ENCODE measurements at regions not wholly inside any gene's neighbourhood (a gene's known extent, or its start where the extent isn't known, plus 50 kb on each side); places are given as distances from the start of the nearest gene placed in this dataset.
A peak's percentile ranks its signal among the peaks of the same experiment; 100 is the strongest.

DNA sequence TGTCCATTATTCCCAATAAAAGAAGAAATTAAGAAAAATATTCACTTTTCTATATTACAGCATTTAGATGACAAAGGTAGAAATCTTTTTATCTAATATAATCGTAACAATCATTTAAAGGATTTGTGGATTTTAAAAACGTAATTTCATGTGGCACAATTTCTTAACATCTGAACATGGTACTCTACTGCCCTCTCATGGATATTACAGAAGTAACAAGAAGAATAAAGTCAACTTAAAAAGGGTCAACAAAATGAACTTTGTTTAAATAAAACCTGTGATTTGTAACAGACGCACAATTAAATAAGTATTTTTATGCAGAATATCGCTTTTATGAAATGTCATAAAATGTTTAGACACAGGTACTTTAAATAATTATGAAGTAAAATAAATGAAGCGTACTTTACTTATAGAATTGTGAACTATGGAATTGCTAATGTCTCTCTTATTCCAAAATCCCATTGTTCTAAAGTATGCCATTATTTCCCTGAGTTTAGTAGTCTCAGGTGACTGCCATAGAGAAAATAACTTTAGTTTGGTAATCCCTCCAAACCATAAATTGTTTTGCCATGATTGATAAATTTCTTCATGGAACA lies 366.8 kb upstream of the ZNF385D start:
- no peaks in the 10 kb centered on the region for H3K79me2 ChIP-seq (ENCODE audit: control insufficient read depth, insufficient read depth, low read length)
- no peak overlapping the region for H3K27ac ChIP-seq (ENCODE audit: insufficient read depth, low read depth, low read length)
- H3K9me1 ChIP-seq (replicated peaks; ENCODE audit: control insufficient read depth, extremely low read depth, insufficient read depth, low read length): no peaks in the 10 kb centered on the region
- DNase-seq (ENCODE audit: low read depth, low spot score): peak; percentile 54
- no peak overlapping the region for H3K4me3 ChIP-seq (replicated peaks in 1 of 3; ENCODE audit: insufficient read depth in 1 of 3, low read depth in 1 of 3, low read length in 3 of 3)
- TF ChIP-seq FOS (IDR thresholded peaks at IDR 0.05; ENCODE audit: borderline replicate concordance, insufficient read depth, low read length) (no peak), EZH2 (IDR thresholded peaks at IDR 0.05; ENCODE audit: borderline replicate concordance, low read depth, low read length, severe bottlenecking) (no peak)
- TF ChIP-seq, protein P1, sequence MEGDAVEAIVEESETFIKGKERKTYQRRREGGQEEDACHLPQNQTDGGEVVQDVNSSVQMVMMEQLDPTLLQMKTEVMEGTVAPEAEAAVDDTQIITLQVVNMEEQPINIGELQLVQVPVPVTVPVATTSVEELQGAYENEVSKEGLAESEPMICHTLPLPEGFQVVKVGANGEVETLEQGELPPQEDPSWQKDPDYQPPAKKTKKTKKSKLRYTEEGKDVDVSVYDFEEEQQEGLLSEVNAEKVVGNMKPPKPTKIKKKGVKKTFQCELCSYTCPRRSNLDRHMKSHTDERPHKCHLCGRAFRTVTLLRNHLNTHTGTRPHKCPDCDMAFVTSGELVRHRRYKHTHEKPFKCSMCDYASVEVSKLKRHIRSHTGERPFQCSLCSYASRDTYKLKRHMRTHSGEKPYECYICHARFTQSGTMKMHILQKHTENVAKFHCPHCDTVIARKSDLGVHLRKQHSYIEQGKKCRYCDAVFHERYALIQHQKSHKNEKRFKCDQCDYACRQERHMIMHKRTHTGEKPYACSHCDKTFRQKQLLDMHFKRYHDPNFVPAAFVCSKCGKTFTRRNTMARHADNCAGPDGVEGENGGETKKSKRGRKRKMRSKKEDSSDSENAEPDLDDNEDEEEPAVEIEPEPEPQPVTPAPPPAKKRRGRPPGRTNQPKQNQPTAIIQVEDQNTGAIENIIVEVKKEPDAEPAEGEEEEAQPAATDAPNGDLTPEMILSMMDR (IDR thresholded peaks at IDR 0.05; ENCODE audit: extremely low read depth in 1 of 2, insufficient read depth in 1 of 2, low read depth in 1 of 2, low read length in 2 of 2): peak in 1 of 2 donors; percentile 21
- H4K20me1 ChIP-seq (replicated peaks; ENCODE audit: control insufficient read depth, extremely low read depth, insufficient read depth, low read length): no peaks in the 10 kb centered on the region
- no peaks in the 10 kb centered on the region for H3K36me3 ChIP-seq (ENCODE audit: control insufficient read depth in 2 of 2, extremely low read depth in 1 of 2, insufficient read depth in 2 of 2, low read length in 2 of 2)
- H3K9ac ChIP-seq (replicated peaks; ENCODE audit: extremely low read depth, insufficient read depth, low read length): no peak overlapping the region
- no peak overlapping the region for H2AFZ ChIP-seq (ENCODE audit: low read depth, low read length)
- no peak overlapping the region for H3K4me2 ChIP-seq (ENCODE audit: insufficient read depth, low read length)
- ChIA-PET CTCF (interaction anchor here (2.8 to 3.4 kb wide), 2 partner anchors 28 to 1892 kb away, joined by 20 to 43 read pairs; no protein-coding TSS in a partner anchor), POLR2A (no interaction called here)
- BruUV-seq (replicated peaks): no TSS peak
- intact Hi-C loops (cut with micrococcal nuclease) (loop anchor here (1.0 to 10.0 kb wide), 5 partner anchors 29 to 1891 kb away; no protein-coding TSS in a partner anchor), dilution Hi-C loops (cut with MboI; ENCODE audit: extremely low pct_ligation_motif_present, low sequenced_read_pairs) (no loop called here)
- no peaks in the 10 kb centered on the region for H3K27me3 ChIP-seq (ENCODE audit: control insufficient read depth in 2 of 2, insufficient read depth in 2 of 2, low read length in 2 of 2)
- H3K9me3 ChIP-seq (replicated peaks; ENCODE audit: control insufficient read depth, insufficient read depth, low read length): no peaks in the 10 kb centered on the region
- peaks cover 5% of the 10 kb centered on the region for H3K4me1 ChIP-seq (ENCODE audit: control insufficient read depth, extremely low read depth, insufficient read depth, low read length)
- peak; percentile 69 for FAIRE-seq

DNA sequence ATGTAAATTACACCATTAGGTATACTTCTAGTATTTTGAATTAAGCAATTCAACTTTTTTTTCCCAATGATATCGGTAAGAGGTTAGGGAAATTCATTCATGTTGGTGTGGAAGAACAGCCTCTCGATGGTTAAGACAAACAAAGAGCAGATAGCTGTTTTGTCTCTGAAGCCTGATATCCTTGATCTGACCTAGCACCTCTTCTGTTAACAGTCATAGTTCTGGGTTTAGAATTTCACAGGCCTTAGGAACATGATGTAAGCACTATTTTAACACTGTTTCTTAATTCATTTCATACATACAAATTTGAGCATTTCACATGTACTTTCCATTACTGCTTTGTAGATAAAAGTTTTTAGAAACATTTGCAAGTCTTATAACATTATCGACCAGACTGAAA lies 367.5 kb upstream of the ZNF385D start:
- BruUV-seq (replicated peaks): no TSS peak
- no peak overlapping the region for H3K9ac ChIP-seq (replicated peaks; ENCODE audit: extremely low read depth, insufficient read depth, low read length)
- H3K4me1 ChIP-seq (ENCODE audit: control insufficient read depth, extremely low read depth, insufficient read depth, low read length): peaks cover 5% of the 10 kb centered on the region
- ChIA-PET POLR2A (no interaction called here), CTCF (interaction anchor here (1.6 to 1.8 kb wide), 2 partner anchors 22 to 29 kb away, joined by 3 to 7 read pairs; no protein-coding TSS in a partner anchor)
- H3K4me3 ChIP-seq (replicated peaks in 1 of 3; ENCODE audit: insufficient read depth in 1 of 3, low read depth in 1 of 3, low read length in 3 of 3): no peak overlapping the region
- no peaks in the 10 kb centered on the region for H4K20me1 ChIP-seq (replicated peaks; ENCODE audit: control insufficient read depth, extremely low read depth, insufficient read depth, low read length)
- no peak for FAIRE-seq
- no peak for DNase-seq (ENCODE audit: low read depth, low spot score)
- TF ChIP-seq, protein P1 (IDR thresholded peaks at IDR 0.05; ENCODE audit: extremely low read depth in 1 of 2, insufficient read depth in 1 of 2, low read depth in 1 of 2, low read length in 2 of 2): no peak
- TF ChIP-seq GATA2 (IDR thresholded peaks at IDR 0.05; ENCODE audit: insufficient read depth, insufficient read length, low read depth, low read length) (no peak), EZH2 (IDR thresholded peaks at IDR 0.05; ENCODE audit: borderline replicate concordance, low read depth, low read length, severe bottlenecking) (no peak), FOS (IDR thresholded peaks at IDR 0.05; ENCODE audit: borderline replicate concordance, insufficient read depth, low read length) (no peak), JUN (IDR thresholded peaks at IDR 0.05; ENCODE audit: borderline replicate concordance, insufficient read depth, insufficient read length, low read depth) (no peak), POLR2AphosphoS5 (IDR thresholded peaks at IDR 0.05; ENCODE audit: insufficient read depth, low read depth, low read length) (no peak), MYC (IDR thresholded peaks at IDR 0.05; ENCODE audit: low read depth, low read length) (no peak)
- dilution Hi-C loops (cut with MboI; ENCODE audit: extremely low pct_ligation_motif_present, low sequenced_read_pairs): no loop called here
- H3K27me3 ChIP-seq (ENCODE audit: control insufficient read depth in 2 of 2, insufficient read depth in 2 of 2, low read length in 2 of 2): no peaks in the 10 kb centered on the region
- no peak overlapping the region for H3K27ac ChIP-seq (ENCODE audit: insufficient read depth, low read depth, low read length)
- no peak overlapping the region for H3K4me2 ChIP-seq (ENCODE audit: insufficient read depth, low read length)
- intact Hi-C loops (cut with micrococcal nuclease): loop anchor here (2.0 to 10.0 kb wide), 2 partner anchors 634 to 1778 kb away; no protein-coding TSS in a partner anchor
- no peak overlapping the region for H2AFZ ChIP-seq (ENCODE audit: low read depth, low read length)
- H3K36me3 ChIP-seq (ENCODE audit: control insufficient read depth in 2 of 2, extremely low read depth in 1 of 2, insufficient read depth in 2 of 2, low read length in 2 of 2): no peaks in the 10 kb centered on the region
- no peaks in the 10 kb centered on the region for H3K79me2 ChIP-seq (ENCODE audit: control insufficient read depth, insufficient read depth, low read length)
- no peaks in the 10 kb centered on the region for H3K9me1 ChIP-seq (replicated peaks; ENCODE audit: control insufficient read depth, extremely low read depth, insufficient read depth, low read length)
- no peaks in the 10 kb centered on the region for H3K9me3 ChIP-seq (replicated peaks; ENCODE audit: control insufficient read depth, insufficient read depth, low read length)

Measured in endothelial cell of umbilical vein (primary cell).